Panc1 (cell line): ENCODE measurements at regions not wholly inside any gene's neighbourhood (a gene's known extent, or its start where the extent isn't known, plus 50 kb on each side); places are given as distances from the start of the nearest gene placed in this dataset.

ENCODE experiments used
- ATAC-seq: fragments of 200-7000 bp; cut with Tn5 transposase; 2 replicates; pipeline ENCODE4 v1.9.1; 2020; ENCODE audit warnings: mild to moderate bottlenecking, moderate library complexity
- BruUV-seq: library from RNA; stranded (reverse); fragments of 400-500 nt; replicated peaks from 2 replicates; lab custom pipeline; 2021; lab: Mats Ljungman, UMichigan
- CTCF ChIA-PET: fragments of 300-600 bp; sonication (Branson Sonifier 250); formaldehyde crosslinking; loops from one replicate; lab custom pipeline; 2022; ENCODE audit warnings: antibody characterized with exemption; lab: Charles Lee
- POLR2A ChIA-PET: fragments of 300-600 bp; sonication (Branson Sonifier 250); formaldehyde crosslinking; loops from one replicate; lab custom pipeline; 2022; ENCODE audit warnings: antibody characterized with exemption; lab: Charles Lee
- DNase-seq: peaks from one replicate; pipeline ENCODE4 v3.0.0-alpha.2; 2010; ENCODE audit warnings: low read depth, low spot score
- H3K27ac ChIP-seq: 2 replicates; pipeline ENCODE4 v1.5.1; 2011; ENCODE audit warnings: mild to moderate bottlenecking, low read length, inconsistent platforms
- H3K27me3 ChIP-seq: fragments of 200-500 bp; sonication (Bioruptor generic); 2 replicates; pipeline ENCODE4 v1.6.0; 2014; ENCODE audit warnings: low read length, inconsistent platforms; ENCODE audit not compliant: control insufficient read depth, insufficient read depth
- H3K36me3 ChIP-seq: fragments of 200-500 bp; sonication (Bioruptor generic); 2 replicates; pipeline ENCODE4 v1.5.1; 2014; ENCODE audit warnings: inconsistent platforms, mild to moderate bottlenecking, low read length, moderate library complexity; ENCODE audit not compliant: control insufficient read depth, insufficient read depth
- H3K4me1 ChIP-seq: 2 replicates; pipeline ENCODE4 v1.5.1; 2011; ENCODE audit warnings: inconsistent platforms, mild to moderate bottlenecking, low read length, moderate library complexity; ENCODE audit not compliant: control insufficient read depth, insufficient read depth
- H3K4me3 ChIP-seq, 2 experiments: 2 replicates each; pipeline ENCODE4 v1.5.1; 2011 to 2012; ENCODE audit warnings: low read depth in 2 of 2, low read length in 2 of 2, mild to moderate bottlenecking in 2 of 2, inconsistent platforms in 1 of 2, moderate library complexity in 1 of 2
- H3K9me3 ChIP-seq: fragments of 200-500 bp; sonication (Bioruptor generic); 2 replicates; pipeline ENCODE4 v1.5.1; 2014; ENCODE audit warnings: low read depth, mild to moderate bottlenecking, inconsistent platforms, low read length, moderate library complexity; ENCODE audit not compliant: control insufficient read depth, insufficient read depth
- CTCF ChIP-seq: fragments of 450-650 bp; IDR thresholded peaks from 2 replicates; pipeline ENCODE4 v1.5.1; 2017; ENCODE audit warnings: mild to moderate bottlenecking
- POLR2AphosphoS5 ChIP-seq: IDR thresholded peaks from 2 replicates; pipeline ENCODE4 v1.6.1; 2012; ENCODE audit warnings: mild to moderate bottlenecking, low read depth, low read length, moderate library complexity
- REST ChIP-seq, 2 experiments: IDR thresholded peaks; 2 replicates each; pipeline ENCODE4 v1.6.1; 2011 to 2012; ENCODE audit warnings: low read depth in 2 of 2, control low read depth in 1 of 2, low read length in 1 of 2, mild to moderate bottlenecking in 1 of 2, moderate library complexity in 1 of 2; ENCODE audit not compliant: insufficient read depth in 1 of 2
- SIN3A ChIP-seq: IDR thresholded peaks from 2 replicates; pipeline ENCODE4 v1.6.1; 2012; ENCODE audit warnings: low read depth, mild to moderate bottlenecking, low read length, moderate library complexity, borderline replicate concordance; ENCODE audit not compliant: insufficient read depth
- TCF7L2 ChIP-seq: IDR thresholded peaks from 2 replicates; pipeline ENCODE4 v1.6.1; 2011; ENCODE audit warnings: mild to moderate bottlenecking, low read depth, low read length, inconsistent platforms
- in situ Hi-C: cut with HindIII; loops from 2 replicates; pipeline ENCODE4 v1.10.0; 2016; ENCODE audit warnings: low sequenced_read_pairs, low pct_unique_long_range_greater_than_20kb
- intact Hi-C: fragments of 100-400 bp; cut with micrococcal nuclease; formaldehyde crosslinking; loops from one replicate; pipeline ENCODE4 v1.10.0; 2022; ENCODE audit not compliant: unreplicated experiment

DNA sequence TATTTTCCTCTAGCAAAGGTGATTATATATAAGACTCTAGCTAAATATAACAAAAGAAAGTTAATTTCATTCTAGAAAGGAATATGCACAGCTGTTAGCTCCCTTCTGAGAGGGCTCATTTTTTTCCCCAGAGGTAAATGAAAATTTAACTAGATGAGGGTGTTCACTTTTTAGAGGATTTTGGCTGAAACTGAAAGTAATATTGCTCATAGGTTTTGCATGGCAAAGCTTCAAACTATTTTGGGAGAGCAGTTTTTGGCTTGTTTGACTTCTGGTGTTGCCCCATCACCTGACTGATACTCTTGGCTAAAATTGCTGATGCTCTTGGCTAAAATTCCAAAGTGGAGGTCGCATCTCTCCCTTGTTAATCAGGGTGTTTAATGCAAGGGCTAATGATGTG, 311.9 kb downstream of the EDEM1 start:
- DNase-seq (no peak), ATAC-seq (no peak)
- no peaks in the 10 kb centered on the region for H3K4me1 ChIP-seq
- no peaks in the 10 kb centered on the region for H3K36me3 ChIP-seq
- H3K9me3 ChIP-seq = no peaks in the 10 kb centered on the region
- no TSS peak for BruUV-seq
- ChIA-PET CTCF (no interaction called here), POLR2A (no interaction called here)
- TF ChIP-seq POLR2AphosphoS5 (no peak), SIN3A (no peak), REST (IDR thresholded peaks at IDR 0.05; ENCODE audit: insufficient read depth in 1 of 2, low read depth in 2 of 2, low read length in 1 of 2) (no peak), TCF7L2 (no peak), CTCF (no peak)
- intact Hi-C loops = no loop called here
- no peaks in the 10 kb centered on the region for H3K27me3 ChIP-seq
- H3K27ac ChIP-seq = no peak overlapping the region
- in situ Hi-C loops = no loop called here
- no peak overlapping the region for H3K4me3 ChIP-seq

DNA sequence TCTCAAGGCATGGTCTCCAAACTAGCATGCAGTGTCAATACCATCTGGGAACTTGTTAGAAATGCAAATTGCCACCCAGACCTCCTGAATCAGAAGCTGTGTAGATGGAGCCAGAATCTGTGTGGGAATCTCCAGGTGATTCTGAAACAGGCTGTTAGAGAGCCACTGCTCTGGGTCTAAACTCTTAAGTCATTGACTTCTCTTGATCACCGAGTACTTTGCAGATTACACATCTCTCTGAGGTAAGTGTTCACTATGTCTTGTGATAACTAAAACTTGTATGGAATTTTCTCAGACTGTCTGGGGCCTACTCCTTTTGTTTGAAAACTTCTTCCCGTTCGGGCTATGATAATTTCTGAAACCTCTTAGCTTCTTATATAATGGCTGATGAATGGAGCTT, 315.6 kb downstream of the EDEM1 start:
- DNase-seq (no peak), ATAC-seq (no peak)
- ChIA-PET POLR2A (no interaction called here), CTCF (no interaction called here)
- no peaks in the 10 kb centered on the region for H3K27me3 ChIP-seq
- no peak for TF ChIP-seq CTCF
- TF ChIP-seq POLR2AphosphoS5 = no peak
- no peak for TF ChIP-seq SIN3A
- no peak for TF ChIP-seq TCF7L2
- TF ChIP-seq REST (IDR thresholded peaks at IDR 0.05; ENCODE audit: insufficient read depth in 1 of 2, low read depth in 2 of 2, low read length in 1 of 2) = no peak
- H3K27ac ChIP-seq = no peak overlapping the region
- BruUV-seq = no TSS peak
- no peaks in the 10 kb centered on the region for H3K4me1 ChIP-seq
- in situ Hi-C loops (no loop called here), intact Hi-C loops (no loop called here)
- H3K36me3 ChIP-seq = no peaks in the 10 kb centered on the region
- no peaks in the 10 kb centered on the region for H3K9me3 ChIP-seq
- no peak overlapping the region for H3K4me3 ChIP-seq
